Memory B cell (primary cell): ENCODE measurements at regions not wholly inside any gene's neighbourhood (a gene's known extent, or its start where the extent isn't known, plus 50 kb on each side); places are given as distances from the start of the nearest gene placed in this dataset.

Source experiments
- ATAC-seq: fragments of 150-1000 bp; cut with Tn5 transposase; 2 replicates; pipeline ENCODE4 v1.10.0; 2021; ENCODE audit warnings: low read depth, mild to moderate bottlenecking, moderate library complexity
- DNase-seq, 2 donors: peaks; one replicate each; pipeline ENCODE4 v3.0.0; 2022; ENCODE audit warnings: low spot score in 2 of 2
- H3K27ac Mint-ChIP-seq: one replicate; pipeline ENCODE4 v1.8.0; 2022; ENCODE audit warnings: mild to moderate bottlenecking, moderate library complexity, mixed read lengths
- H3K27me3 Mint-ChIP-seq: one replicate; pipeline ENCODE4 v1.8.0; 2022; ENCODE audit warnings: mixed read lengths
- H3K36me3 Mint-ChIP-seq: one replicate; pipeline ENCODE4 v1.8.0; 2022; ENCODE audit warnings: mild to moderate bottlenecking, mixed read lengths
- H3K4me1 Mint-ChIP-seq: one replicate; pipeline ENCODE4 v1.8.0; 2022; ENCODE audit warnings: mixed read lengths
- H3K4me3 Mint-ChIP-seq: one replicate; pipeline ENCODE4 v1.8.0; 2022; ENCODE audit warnings: mild to moderate bottlenecking, moderate library complexity, mixed read lengths
- H3K9me3 Mint-ChIP-seq: one replicate; pipeline ENCODE4 v1.8.0; 2022; ENCODE audit warnings: mixed read lengths

GRCh38 chr3:177284383-177284881 is 87.2 kb upstream of the TBL1XR1 start:
- no peaks in the 10 kb centered on the region for H3K27me3 Mint-ChIP-seq
- peaks cover 26% of the 10 kb centered on the region for H3K4me1 Mint-ChIP-seq
- no peak for DNase-seq
- no peak overlapping the region for H3K27ac Mint-ChIP-seq
- peaks cover under 1% of the 10 kb centered on the region for H3K9me3 Mint-ChIP-seq
- no peak overlapping the region for H3K4me3 Mint-ChIP-seq
- ATAC-seq: no peak
- H3K36me3 Mint-ChIP-seq: peaks cover 1% of the 10 kb centered on the region

GRCh38 chr3:177286034-177286433 is 88.8 kb upstream of the TBL1XR1 start:
- no peak overlapping the region for H3K4me3 Mint-ChIP-seq
- no peaks in the 10 kb centered on the region for H3K27me3 Mint-ChIP-seq
- no peak for ATAC-seq
- H3K36me3 Mint-ChIP-seq: peaks cover 3% of the 10 kb centered on the region
- no peak overlapping the region for H3K27ac Mint-ChIP-seq
- H3K9me3 Mint-ChIP-seq: peaks cover 1% of the 10 kb centered on the region
- peaks cover 25% of the 10 kb centered on the region for H3K4me1 Mint-ChIP-seq
- DNase-seq: no peak

GRCh38 chr3:177287231-177287630 is 89.9 kb upstream of the TBL1XR1 start:
- ATAC-seq (no peak), DNase-seq (no peak)
- Mint-ChIP-seq H3K9me3 (peaks cover 1% of the 10 kb centered on the region), H3K4me1 (peaks cover 15% of the 10 kb centered on the region), H3K4me3 (no peak overlapping the region), H3K27me3 (no peaks in the 10 kb centered on the region), H3K36me3 (peaks cover 3% of the 10 kb centered on the region), H3K27ac (no peak overlapping the region)

GRCh38 chr3:177290633-177291032 is 93.4 kb upstream of the TBL1XR1 start:
- H3K27me3 Mint-ChIP-seq: no peaks in the 10 kb centered on the region
- DNase-seq: no peak
- no peak overlapping the region for H3K4me3 Mint-ChIP-seq
- no peak for ATAC-seq
- H3K36me3 Mint-ChIP-seq: peaks cover 3% of the 10 kb centered on the region
- H3K27ac Mint-ChIP-seq: no peak overlapping the region
- H3K4me1 Mint-ChIP-seq: peaks cover 9% of the 10 kb centered on the region
- H3K9me3 Mint-ChIP-seq: peaks cover 1% of the 10 kb centered on the region

GRCh38 chr3:177294221-177294620 is 96.9 kb upstream of the TBL1XR1 start:
- H3K36me3 Mint-ChIP-seq: peaks cover 1% of the 10 kb centered on the region
- H3K4me3 Mint-ChIP-seq: no peak overlapping the region
- H3K4me1 Mint-ChIP-seq: peaks cover 6% of the 10 kb centered on the region
- peaks cover 1% of the 10 kb centered on the region for H3K9me3 Mint-ChIP-seq
- ATAC-seq (no peak), DNase-seq (no peak)
- no peak overlapping the region for H3K27ac Mint-ChIP-seq
- H3K27me3 Mint-ChIP-seq: no peaks in the 10 kb centered on the region

- Mint-ChIP-seq H3K27ac (no peak overlapping the region), H3K9me3 (no peaks in the 10 kb centered on the region), H3K36me3 (no peaks in the 10 kb centered on the region), H3K4me1 (peaks cover 2% of the 10 kb centered on the region), H3K4me3 (no peak overlapping the region), H3K27me3 (no peaks in the 10 kb centered on the region)
- no peak for ATAC-seq
- no peak for DNase-seq
Measured at GRCh38 chr3:177295116-177295515, 97.8 kb upstream of the TBL1XR1 start.

GRCh38 chr3:177299250-177299649 is 102.0 kb upstream of the TBL1XR1 start:
- no peak overlapping the region for H3K27ac Mint-ChIP-seq
- ATAC-seq: no peak
- H3K36me3 Mint-ChIP-seq: no peaks in the 10 kb centered on the region
- no peaks in the 10 kb centered on the region for H3K9me3 Mint-ChIP-seq
- peaks cover 3% of the 10 kb centered on the region for H3K4me1 Mint-ChIP-seq
- no peak overlapping the region for H3K4me3 Mint-ChIP-seq
- H3K27me3 Mint-ChIP-seq: no peaks in the 10 kb centered on the region
- no peak for DNase-seq

GRCh38 chr3:177300039-177300833 is 103.0 kb upstream of the TBL1XR1 start:
- H3K4me1 Mint-ChIP-seq: peaks cover 5% of the 10 kb centered on the region
- no peaks in the 10 kb centered on the region for H3K27me3 Mint-ChIP-seq
- peak; percentile 37 for ATAC-seq
- no peaks in the 10 kb centered on the region for H3K36me3 Mint-ChIP-seq
- no peak for DNase-seq
- H3K4me3 Mint-ChIP-seq: no peak overlapping the region
- H3K27ac Mint-ChIP-seq: no peak overlapping the region
- H3K9me3 Mint-ChIP-seq: no peaks in the 10 kb centered on the region

- H3K27me3 Mint-ChIP-seq: no peaks in the 10 kb centered on the region
- no peaks in the 10 kb centered on the region for H3K36me3 Mint-ChIP-seq
- peaks cover 5% of the 10 kb centered on the region for H3K4me1 Mint-ChIP-seq
- DNase-seq (no peak), ATAC-seq (no peak)
- no peak overlapping the region for H3K27ac Mint-ChIP-seq
- H3K4me3 Mint-ChIP-seq: no peak overlapping the region
- H3K9me3 Mint-ChIP-seq: no peaks in the 10 kb centered on the region
Measured at GRCh38 chr3:177300842-177301241, 103.6 kb upstream of the TBL1XR1 start.

- Mint-ChIP-seq H3K4me1 (peaks cover 2% of the 10 kb centered on the region), H3K4me3 (no peak overlapping the region), H3K9me3 (no peaks in the 10 kb centered on the region), H3K36me3 (no peaks in the 10 kb centered on the region), H3K27ac (no peak overlapping the region), H3K27me3 (no peaks in the 10 kb centered on the region)
- no peak for DNase-seq
- ATAC-seq: no peak
Measured at GRCh38 chr3:177306252-177306651, 109.0 kb upstream of the TBL1XR1 start.

- no peak for DNase-seq
- no peak overlapping the region for H3K27ac Mint-ChIP-seq
- no peak for ATAC-seq
- H3K4me1 Mint-ChIP-seq: peaks cover 2% of the 10 kb centered on the region
- H3K27me3 Mint-ChIP-seq: no peaks in the 10 kb centered on the region
- no peaks in the 10 kb centered on the region for H3K36me3 Mint-ChIP-seq
- no peak overlapping the region for H3K4me3 Mint-ChIP-seq
- H3K9me3 Mint-ChIP-seq: no peaks in the 10 kb centered on the region
Measured at GRCh38 chr3:177307391-177307790, 110.1 kb upstream of the TBL1XR1 start.

GRCh38 chr3:177307826-177308225 is 110.5 kb upstream of the TBL1XR1 start:
- no peaks in the 10 kb centered on the region for H3K9me3 Mint-ChIP-seq
- no peaks in the 10 kb centered on the region for H3K27me3 Mint-ChIP-seq
- no peak overlapping the region for H3K4me3 Mint-ChIP-seq
- H3K4me1 Mint-ChIP-seq: peaks cover 2% of the 10 kb centered on the region
- no peak overlapping the region for H3K27ac Mint-ChIP-seq
- H3K36me3 Mint-ChIP-seq: no peaks in the 10 kb centered on the region
- no peak for ATAC-seq
- DNase-seq: no peak

- Mint-ChIP-seq H3K27me3 (no peaks in the 10 kb centered on the region), H3K36me3 (no peaks in the 10 kb centered on the region), H3K27ac (no peak overlapping the region), H3K4me1 (peaks cover 2% of the 10 kb centered on the region), H3K4me3 (no peak overlapping the region), H3K9me3 (no peaks in the 10 kb centered on the region)
- no peak for DNase-seq
- ATAC-seq: no peak
Measured at GRCh38 chr3:177308286-177308685, 111.0 kb upstream of the TBL1XR1 start.

GRCh38 chr3:177308911-177309310 is 111.6 kb upstream of the TBL1XR1 start:
- DNase-seq (no peak), ATAC-seq (no peak)
- Mint-ChIP-seq H3K9me3 (no peaks in the 10 kb centered on the region), H3K27me3 (no peaks in the 10 kb centered on the region), H3K4me3 (no peak overlapping the region), H3K36me3 (no peaks in the 10 kb centered on the region), H3K27ac (no peak overlapping the region), H3K4me1 (peaks cover 2% of the 10 kb centered on the region)

GRCh38 chr3:177312491-177312890 is 115.2 kb upstream of the TBL1XR1 start:
- ATAC-seq (no peak), DNase-seq (no peak)
- Mint-ChIP-seq H3K4me3 (no peak overlapping the region), H3K9me3 (no peaks in the 10 kb centered on the region), H3K36me3 (no peaks in the 10 kb centered on the region), H3K27ac (no peak overlapping the region), H3K4me1 (no peaks in the 10 kb centered on the region), H3K27me3 (no peaks in the 10 kb centered on the region)
